Activated CD4-positive, alpha-beta T cell treated with anti-CD3 and anti-CD28 coated beads, Interleukin-2, Interleukin-6, amounts not matched to agents 100 ng/mL and 50 ng/mL, durations not matched to agents 16 hours and 8 hours (primary cell): ENCODE measurements at regions not wholly inside any gene's neighbourhood (a gene's known extent, or its start where the extent isn't known, plus 50 kb on each side); places are given as distances from the start of the nearest gene placed in this dataset.

Source experiments
- DNase-seq: peaks from one replicate; pipeline ENCODE4 v3.0.0-alpha.2; 2020

- DNase-seq: no peak
Measured at GRCh38 chr9:84129529-84129928, 148.9 kb downstream of the RMI1 start.

GRCh38 chr9:84136119-84136868 lies 155.7 kb downstream of the RMI1 start:
- DNase-seq: no peak

GRCh38 chr9:84137968-84138367 lies 157.4 kb downstream of the RMI1 start:
- DNase-seq: no peak

- DNase-seq: no peak
Measured at GRCh38 chr9:84138541-84138940, 157.9 kb downstream of the RMI1 start.

- no peak for DNase-seq
Measured at GRCh38 chr9:84139296-84140070, 158.9 kb downstream of the RMI1 start.

DNA sequence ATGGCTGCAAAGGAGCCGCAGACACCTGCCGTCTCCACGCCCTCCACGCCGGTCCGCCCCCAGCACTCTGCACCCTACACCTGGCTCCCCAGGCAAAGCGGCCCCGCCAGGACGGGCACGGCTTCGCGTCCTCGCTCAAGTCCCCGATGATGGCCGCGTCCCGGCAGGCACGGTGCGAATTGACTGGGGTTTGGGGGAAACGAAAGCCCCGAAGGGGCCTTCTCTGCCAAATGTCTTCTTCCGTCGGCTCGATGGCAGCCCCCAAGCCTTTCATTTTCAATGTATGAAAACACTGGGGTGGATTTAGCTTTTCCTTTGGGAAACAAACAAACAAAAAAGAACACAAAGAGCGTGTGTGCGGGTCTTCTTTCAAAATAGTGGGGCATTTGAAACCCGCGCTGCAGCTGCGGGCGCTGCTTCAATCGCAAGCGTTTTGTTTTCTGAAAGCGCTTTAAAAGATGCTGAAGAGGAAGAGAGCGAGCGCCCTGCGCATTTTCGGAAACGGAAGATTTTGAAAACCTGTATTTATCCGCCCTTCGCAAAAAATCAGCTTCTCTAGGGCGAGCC lies 160.0 kb downstream of the RMI1 start:
- DNase-seq: peak; percentile 13

- no peak for DNase-seq
Measured at GRCh38 chr9:84141741-84142370, 161.3 kb downstream of the RMI1 start.

DNA sequence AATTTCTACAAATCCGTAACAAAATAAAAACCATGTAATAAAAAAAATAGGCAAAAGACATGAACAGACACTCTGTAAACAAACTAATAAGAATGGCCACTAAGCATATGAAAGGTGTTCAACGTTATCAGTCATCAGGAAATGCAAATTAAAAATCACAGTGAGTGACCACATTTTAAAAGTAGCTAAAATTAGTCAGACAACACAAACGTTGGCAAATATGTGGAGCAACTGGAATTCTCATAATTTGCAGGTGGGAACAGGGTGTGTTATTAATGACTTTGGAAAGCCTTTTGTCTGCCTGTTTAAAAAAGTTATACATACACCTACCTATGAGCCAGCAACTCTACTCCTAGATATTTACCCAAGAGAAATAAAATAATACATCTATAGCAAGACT lies 164.4 kb downstream of the RMI1 start:
- DNase-seq: no peak

- DNase-seq: no peak
Measured at GRCh38 chr9:84145780-84146179, 165.2 kb downstream of the RMI1 start.

DNA sequence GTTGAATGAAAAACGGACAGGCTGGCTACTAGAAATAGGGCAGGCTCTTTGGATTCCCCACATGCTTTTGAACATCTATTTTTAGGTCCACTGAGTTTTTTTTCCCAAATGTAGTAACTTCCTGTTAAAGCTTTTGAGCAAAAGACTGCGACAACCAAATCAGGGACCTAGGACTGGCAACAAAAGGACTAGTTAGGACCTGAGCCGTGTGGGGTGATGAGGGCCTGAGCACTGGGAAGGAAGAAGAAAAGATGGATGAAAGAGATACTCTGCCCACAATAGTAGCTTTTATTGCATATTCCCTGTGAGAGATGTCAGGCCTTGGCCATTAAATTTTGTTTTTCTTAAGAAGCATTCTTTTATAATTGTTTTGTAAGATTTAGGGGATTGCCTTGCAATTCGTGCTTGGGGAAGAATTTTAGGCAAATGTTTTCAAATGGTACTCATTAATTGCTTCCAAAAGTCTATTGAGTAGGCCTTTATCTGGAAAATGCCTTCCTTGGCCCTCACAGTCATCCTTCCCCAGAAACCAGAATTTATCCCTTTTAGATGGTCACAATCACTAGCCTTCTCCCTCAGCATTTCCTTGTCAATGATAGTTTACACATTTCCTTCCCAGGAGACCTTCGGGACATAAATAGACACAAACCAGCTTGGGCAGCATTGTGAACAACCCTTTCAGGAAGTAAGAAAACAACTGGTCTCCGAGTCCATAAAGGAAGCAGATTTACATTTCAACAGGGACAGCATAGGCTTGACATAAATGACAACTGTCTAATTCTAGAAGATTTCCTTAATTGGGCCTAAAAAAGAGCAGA lies 166.5 kb downstream of the RMI1 start:
- DNase-seq: no peak

DNA sequence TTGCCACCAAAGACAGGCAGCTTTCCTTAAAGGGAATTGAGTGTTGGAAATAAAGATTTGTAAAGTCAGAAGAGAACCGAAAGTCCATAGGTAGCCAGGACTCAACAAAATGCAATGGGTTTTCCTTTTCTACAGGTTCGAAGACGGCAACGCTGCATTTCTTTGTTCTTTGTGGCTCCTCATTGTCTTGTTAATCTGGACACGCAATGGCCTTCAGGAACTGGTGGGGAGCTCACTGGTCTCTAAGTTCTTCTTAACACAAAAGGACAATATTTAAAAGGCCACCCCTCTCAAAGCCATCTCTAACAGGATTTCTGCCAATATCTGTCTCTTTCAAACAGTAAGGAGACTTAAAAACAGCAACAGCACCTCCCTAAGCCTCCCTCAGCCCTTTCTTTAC lies 170.6 kb downstream of the RMI1 start:
- no peak for DNase-seq

DNA sequence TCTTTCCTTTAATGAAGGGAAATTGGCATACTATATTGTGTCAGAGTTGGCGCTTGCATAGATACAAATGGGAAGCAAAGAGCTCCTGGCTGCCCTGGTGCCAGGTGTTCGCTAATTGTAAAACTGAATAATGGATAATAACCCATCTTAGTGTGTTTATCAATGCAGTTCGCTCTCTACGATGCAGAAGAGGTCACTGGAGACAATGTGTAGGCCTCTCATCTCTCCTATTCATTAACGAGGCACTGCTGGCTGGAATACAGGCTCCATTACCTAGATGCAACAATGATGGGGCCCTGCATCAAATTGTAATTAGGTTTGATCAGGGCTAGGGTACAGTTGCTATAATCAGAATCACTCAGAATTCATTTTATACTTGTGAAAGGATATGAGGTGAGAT lies 171.0 kb downstream of the RMI1 start:
- no peak for DNase-seq

DNA sequence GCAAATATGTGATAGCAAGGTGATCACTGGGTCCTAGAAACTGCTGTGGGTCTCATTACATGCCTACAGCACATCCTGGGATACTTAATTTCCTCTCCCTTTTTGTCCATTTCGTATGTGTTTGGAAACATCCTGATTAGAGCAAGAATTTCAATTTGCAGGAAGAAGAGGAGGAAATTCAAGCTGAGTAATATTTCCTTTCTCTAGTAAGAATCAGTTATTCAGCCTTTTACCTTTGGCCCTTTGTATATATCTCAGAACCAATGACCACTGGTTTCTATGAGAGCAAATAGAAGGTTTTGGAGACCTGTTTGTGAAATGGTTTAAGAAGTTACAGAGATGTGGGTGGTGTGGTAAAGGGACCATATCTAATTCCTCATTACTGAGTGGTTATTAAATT lies 171.6 kb downstream of the RMI1 start:
- no peak for DNase-seq

DNA sequence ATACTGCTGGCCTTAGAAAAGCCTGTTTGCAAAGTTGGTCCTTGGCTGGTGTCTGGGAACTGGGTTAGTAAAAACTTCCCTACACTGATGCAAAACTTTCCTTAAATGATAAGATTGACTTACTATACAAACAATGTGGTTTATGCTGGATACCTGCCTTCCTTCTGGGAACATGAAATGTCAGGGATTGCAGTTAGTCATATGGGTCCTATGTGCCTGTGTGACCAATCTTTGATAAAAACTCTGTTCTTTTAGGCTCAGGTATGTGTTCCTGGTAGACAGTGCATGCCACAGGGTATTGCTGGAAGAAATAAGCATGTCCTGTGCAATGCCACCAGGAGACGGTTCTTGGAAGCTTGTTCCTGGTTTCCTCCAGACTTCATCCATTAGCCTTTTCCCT lies 173.3 kb downstream of the RMI1 start:
- DNase-seq: no peak

DNA sequence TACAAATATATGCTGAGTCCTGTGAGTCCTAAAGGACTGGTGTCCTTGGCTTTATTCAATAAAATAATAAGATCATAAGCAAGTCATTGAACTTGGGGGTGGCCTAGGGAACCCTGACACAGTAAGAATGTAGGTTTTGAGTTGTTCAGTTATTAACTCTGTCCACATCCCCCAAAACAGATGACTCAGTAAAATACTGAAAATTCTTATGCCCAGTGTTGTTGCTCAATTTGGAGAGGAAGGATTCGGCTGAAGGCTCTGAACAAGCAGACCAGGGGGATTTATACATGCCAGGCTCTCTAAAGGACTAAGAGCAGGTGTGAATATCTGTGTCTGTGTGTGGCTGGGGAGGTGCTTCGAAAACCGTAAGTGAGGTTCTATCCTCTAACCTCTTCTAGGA lies 173.7 kb downstream of the RMI1 start:
- no peak for DNase-seq

GRCh38 chr9:84163052-84163650 lies 177.4 kb downstream of the SLC28A3 start:
- DNase-seq: no peak

- DNase-seq: no peak
Measured at GRCh38 chr9:84166891-84167290, 173.7 kb downstream of the SLC28A3 start.

DNA sequence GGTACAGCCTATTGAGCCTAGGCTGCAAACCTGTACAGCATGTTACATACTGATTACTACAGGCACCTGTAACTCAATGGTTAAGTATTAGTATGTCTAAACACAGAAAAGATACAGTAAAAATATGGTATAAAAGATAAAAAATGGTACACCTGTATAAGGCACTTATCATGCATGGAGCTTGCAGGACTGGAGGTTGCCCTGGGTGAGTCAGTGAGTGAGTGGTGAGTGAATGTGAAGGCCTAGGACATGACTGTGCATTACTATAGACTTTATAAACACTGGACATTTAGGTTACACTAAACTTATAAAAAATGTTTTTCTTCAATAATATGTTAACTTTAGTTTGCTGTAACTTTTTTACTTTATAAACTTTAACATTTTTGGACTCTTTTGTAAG lies 171.3 kb downstream of the SLC28A3 start:
- no peak for DNase-seq

DNA sequence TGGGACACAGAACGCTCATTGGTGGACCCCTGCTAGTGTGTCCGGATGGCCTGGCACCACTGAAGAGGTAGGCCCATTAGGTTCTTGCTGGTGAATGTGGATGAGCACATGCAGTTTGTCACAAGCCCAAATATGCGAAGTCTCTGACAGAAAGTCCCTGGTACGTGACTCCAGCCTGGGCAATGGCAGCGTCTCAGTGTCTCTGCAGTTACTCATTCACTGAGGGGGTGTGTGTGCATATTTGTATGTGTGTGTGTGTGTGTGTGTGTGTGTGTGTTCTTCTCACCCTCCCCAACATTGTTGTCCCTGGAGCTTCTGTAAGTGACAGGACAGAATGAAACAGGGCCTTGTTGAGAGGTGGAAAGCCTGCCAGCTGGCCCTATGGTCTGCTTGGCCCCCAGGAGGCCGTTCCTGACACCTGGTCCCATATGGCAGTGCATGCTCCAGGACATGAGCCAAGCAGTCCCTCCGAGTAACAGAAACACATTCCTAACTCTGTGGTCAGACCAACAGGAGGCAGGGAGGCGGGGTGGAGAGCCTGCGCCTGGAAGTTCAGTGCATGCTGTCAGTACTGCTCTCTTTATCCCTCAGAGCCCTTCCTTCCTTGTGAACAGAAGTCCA lies 169.9 kb downstream of the SLC28A3 start:
- DNase-seq: no peak

- DNase-seq: no peak
Measured at GRCh38 chr9:84173961-84174360, 166.6 kb downstream of the SLC28A3 start.

- no peak for DNase-seq
Measured at GRCh38 chr9:84174486-84174885, 166.1 kb downstream of the SLC28A3 start.

DNA sequence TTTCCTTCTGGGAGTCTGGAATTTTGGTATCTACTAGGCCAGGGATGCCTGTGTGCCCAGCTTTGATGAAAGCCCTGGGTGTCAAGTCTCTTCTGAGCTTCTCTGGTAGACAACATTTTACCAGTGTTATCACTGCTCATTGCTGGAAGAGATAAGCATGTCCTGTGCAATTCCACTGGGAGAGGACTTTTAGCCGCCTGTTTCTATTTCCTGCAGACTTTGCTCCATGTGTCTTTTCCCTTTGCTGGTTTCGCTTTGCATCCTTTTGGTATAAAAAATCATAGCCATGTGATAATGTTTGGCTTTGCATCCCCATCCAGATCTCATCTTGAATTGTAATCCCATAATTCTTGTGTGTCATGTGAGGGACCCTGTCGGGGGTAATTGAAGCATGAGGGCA lies 163.2 kb downstream of the SLC28A3 start:
- no peak for DNase-seq
